SK-N-SH (cell line): ENCODE measurements at regions not wholly inside any gene's neighbourhood (a gene's known extent, or its start where the extent isn't known, plus 50 kb on each side); places are given as distances from the start of the nearest gene placed in this dataset.

ENCODE experiments used
- CTCF ChIA-PET: fragments of 300-600, 350-600 bp; formaldehyde crosslinking; extraction: SDS; loops from one replicate; lab custom pipeline; 2021; lab: Yijun Ruan, JAX
- POLR2A ChIA-PET: fragments of 350-600 bp; sonication (Branson Sonifier 250); formaldehyde crosslinking; extraction: SDS; loops from one replicate; lab custom pipeline; 2020; ENCODE audit warnings: antibody characterized with exemption, inconsistent platforms; lab: Yijun Ruan, JAX
- DNase-seq: peaks from one replicate; pipeline ENCODE4 v3.0.0; 2012
- H2AFZ ChIP-seq: fragments of 200-600 bp; sonication (generic); 2 replicates; pipeline ENCODE4 v1.8.1; 2016; ENCODE audit warnings: antibody characterized with exemption, mild to moderate bottlenecking, low read depth
- H3F3A ChIP-seq: fragments of 200-600 bp; sonication (generic); replicated peaks from 2 replicates; pipeline ENCODE3; 2016; ENCODE audit warnings: antibody characterized with exemption, mild to moderate bottlenecking; ENCODE audit not compliant: insufficient read depth
- H3K27ac ChIP-seq, 2 experiments: fragments of 200-500 bp in 1 of 2; fragments of 200-600 bp in 1 of 2; sonication (Bioruptor generic) in 1 of 2; sonication (generic), shearing (Covaris generic) in 1 of 2; 2 replicates each; pipeline versions ENCODE4 v1.5.1 to v1.6.1; 2014 to 2016; ENCODE audit warnings: low read depth in 2 of 2, inconsistent platforms in 1 of 2, low read length in 1 of 2, mild to moderate bottlenecking in 1 of 2, mixed read lengths in 1 of 2
- H3K27me3 ChIP-seq: fragments of 200-600 bp; sonication (generic), shearing (Covaris generic); 2 replicates; pipeline ENCODE4 v1.6.1; 2016; ENCODE audit warnings: mixed run types; ENCODE audit not compliant: insufficient read depth
- H3K36me3 ChIP-seq, 2 experiments: fragments of 200-500 bp in 1 of 2; fragments of 200-600 bp in 1 of 2; sonication (Bioruptor generic) in 1 of 2; sonication (generic) in 1 of 2; replicated peaks in 1 of 2; 2 replicates each; pipeline versions ENCODE3 to v1.5.1; 2014 to 2016; ENCODE audit warnings: low read length in 1 of 2, mild to moderate bottlenecking in 1 of 2; ENCODE audit not compliant: insufficient read depth in 2 of 2, control insufficient read depth in 1 of 2
- H3K4me1 ChIP-seq, 2 experiments: fragments of 200-500 bp in 1 of 2; fragments of 200-600 bp in 1 of 2; sonication (Bioruptor generic) in 1 of 2; sonication (generic), shearing (Covaris generic) in 1 of 2; 2 replicates each; pipeline versions ENCODE4 v1.5.1 to v1.6.1; 2014 to 2016; ENCODE audit warnings: low read depth in 1 of 2, low read length in 1 of 2, mixed run types in 1 of 2; ENCODE audit not compliant: insufficient read depth in 2 of 2, control insufficient read depth in 1 of 2
- H3K4me2 ChIP-seq: fragments of 200-600 bp; sonication (generic), shearing (Covaris generic); 2 replicates; pipeline ENCODE4 v1.6.1; 2017; ENCODE audit warnings: mixed run types
- H3K4me3 ChIP-seq, 2 experiments: fragments of 200-500 bp in 1 of 2; fragments of 200-600 bp in 1 of 2; sonication (Bioruptor generic) in 1 of 2; sonication (generic), shearing (Covaris generic) in 1 of 2; 2 replicates each; pipeline versions ENCODE4 v1.5.1 to v1.8.1; 2014 to 2016; ENCODE audit warnings: low read depth in 2 of 2, inconsistent platforms in 1 of 2, low read length in 1 of 2, mild to moderate bottlenecking in 1 of 2, mixed read lengths in 1 of 2, moderate library complexity in 1 of 2
- H3K79me2 ChIP-seq: fragments of 200-600 bp; sonication (generic); 2 replicates; pipeline ENCODE4 v1.8.1; 2017; ENCODE audit warnings: mild to moderate bottlenecking; ENCODE audit not compliant: insufficient read depth
- H3K9ac ChIP-seq: fragments of 200-600 bp; sonication (generic); 2 replicates; pipeline ENCODE4 v1.6.1; 2017; ENCODE audit warnings: mixed run types
- H3K9me2 ChIP-seq: fragments of 200-600 bp; sonication (generic); 2 replicates; pipeline ENCODE4 v1.6.1; 2017; ENCODE audit warnings: mixed run types
- H3K9me3 ChIP-seq: fragments of 200-600 bp; sonication (generic); 2 replicates; pipeline ENCODE4 v1.6.1; 2017; ENCODE audit warnings: mixed run types, mild to moderate bottlenecking, moderate library complexity
- H4K20me1 ChIP-seq: fragments of 200-600 bp; sonication (generic); 2 replicates; pipeline ENCODE4 v1.6.1; 2017; ENCODE audit warnings: mild to moderate bottlenecking, mixed run types; ENCODE audit not compliant: insufficient read depth
- CHD2 ChIP-seq: fragments of 150-350 bp; IDR thresholded peaks from 2 replicates; pipeline ENCODE4 v1.6.1; 2018; ENCODE audit warnings: low read length; ENCODE audit not compliant: partially characterized antibody
- CTCF ChIP-seq: fragments of 200-600 bp; sonication (generic); IDR thresholded peaks from 2 replicates; pipeline ENCODE4 v1.6.1; 2017; ENCODE audit warnings: antibody characterized with exemption, mild to moderate bottlenecking, moderate library complexity
- ELF1 ChIP-seq: IDR thresholded peaks from 2 replicates; pipeline ENCODE4 v1.4.0; 2012
- GATA2 ChIP-seq: sonication (generic); formaldehyde crosslinking; IDR thresholded peaks from 2 replicates; pipeline ENCODE4 v1.5.0; 2020; ENCODE audit warnings: mild to moderate bottlenecking, missing genetic modification reagents
- JUND ChIP-seq: IDR thresholded peaks from 2 replicates; pipeline ENCODE4 v1.4.0; 2012
- MAX ChIP-seq: IDR thresholded peaks from 2 replicates; pipeline ENCODE4 v1.4.0; 2012; ENCODE audit warnings: low read depth
- MEF2A ChIP-seq: IDR thresholded peaks from 2 replicates; pipeline ENCODE4 v1.4.0; 2012; ENCODE audit warnings: low read depth, borderline replicate concordance
- PBX3 ChIP-seq: IDR thresholded peaks from 2 replicates; pipeline ENCODE4; 2012
- POLR2AphosphoS5 ChIP-seq: IDR thresholded peaks from 2 replicates; pipeline ENCODE4 v1.6.1; 2012; ENCODE audit warnings: low read depth, low read length
- RAD21 ChIP-seq: IDR thresholded peaks from 2 replicates; pipeline ENCODE4 v1.6.1; 2012; ENCODE audit warnings: mild to moderate bottlenecking, low read length
- RCOR1 ChIP-seq: fragments of 150-350 bp; IDR thresholded peaks from 2 replicates; pipeline ENCODE4 v1.6.1; 2017; ENCODE audit warnings: antibody characterized with exemption, low read length
- REST ChIP-seq: IDR thresholded peaks from 2 replicates; pipeline ENCODE4 v1.6.1; 2012; ENCODE audit warnings: mild to moderate bottlenecking, low read depth, low read length, moderate library complexity
- RFX5 ChIP-seq: IDR thresholded peaks from 2 replicates; pipeline ENCODE4 v1.6.1; 2012; ENCODE audit warnings: mild to moderate bottlenecking, improper control_type of control experiment, low read length
- USF1 ChIP-seq: IDR thresholded peaks from 2 replicates; pipeline ENCODE4 v1.4.0; 2012; ENCODE audit warnings: low read depth, borderline replicate concordance
- USF2 ChIP-seq: fragments of 150-350 bp; IDR thresholded peaks from 2 replicates; pipeline ENCODE4 v1.6.1; 2017; ENCODE audit warnings: antibody characterized with exemption, low read length, low read depth, borderline replicate concordance
- YY1 ChIP-seq: IDR thresholded peaks from 2 replicates; pipeline ENCODE4 v1.4.0; 2012; ENCODE audit warnings: low read depth, mild to moderate bottlenecking
- ZBTB33 ChIP-seq: IDR thresholded peaks from 2 replicates; pipeline ENCODE4 v1.4.0; 2012; ENCODE audit warnings: low read depth, borderline replicate concordance
- WGBS: methylation state at CpG from one replicate; pipeline ENCODE4 v1.1.6; 2017; ENCODE audit warnings: low lambda C conversion rate; 5-methylcytosine and 5-hydroxymethylcytosine counted together

GRCh38 chr12:29048787-29049186 lies 100.3 kb upstream of the FAR2 start (continued):
- TF ChIP-seq YY1 (no peak), RCOR1 (no peak), POLR2AphosphoS5 (no peak)

GRCh38 chr12:29050503-29050902 lies 98.6 kb upstream of the FAR2 start:
- Histone ChIP-seq H3K4me2 (no peak overlapping the region), H3F3A (no peaks in the 10 kb centered on the region), H3K4me3 (no peak overlapping the region), H4K20me1 (no peaks in the 10 kb centered on the region), H3K4me1 (peaks cover 0 to 10% of the 10 kb centered on the region in 2 experiments; a peak in 2 of 4 replicates), H3K27me3 (no peaks in the 10 kb centered on the region), H2AFZ (no peak overlapping the region), H3K9me2 (no peaks in the 10 kb centered on the region), H3K27ac (no peak overlapping the region), H3K79me2 (no peaks in the 10 kb centered on the region), H3K36me3 (no peaks in the 10 kb centered on the region), H3K9me3 (no peaks in the 10 kb centered on the region), H3K9ac (no peak overlapping the region)
- CTCF ChIA-PET = no interaction called here
- no peak for TF ChIP-seq MEF2A
- TF ChIP-seq CHD2 = no peak
- no peak for TF ChIP-seq CTCF
- no peak for TF ChIP-seq USF2
- TF ChIP-seq GATA2 (CRISPR knock-in tag) = no peak
- no peak for TF ChIP-seq ZBTB33
- no peak for TF ChIP-seq PBX3
- TF ChIP-seq USF1 = no peak
- TF ChIP-seq RFX5 = no peak
- TF ChIP-seq REST = no peak
- TF ChIP-seq MAX = no peak
- no peak for TF ChIP-seq RAD21
- no peak for TF ChIP-seq JUND
- no peak for TF ChIP-seq ELF1
- no peak for DNase-seq
- POLR2A ChIA-PET = no interaction called here
- WGBS = 50% methylated on average over 3 of the region's 3 CpGs
